GM12865 (cell line): ENCODE measurements at regions not wholly inside any gene's neighbourhood (a gene's known extent, or its start where the extent isn't known, plus 50 kb on each side); places are given as distances from the start of the nearest gene placed in this dataset.

Experiments used
- DNase-seq: peaks from one replicate; pipeline ENCODE4 v3.0.0; 2010; ENCODE audit warnings: low read depth
- H3K4me3 ChIP-seq: 2 replicates; pipeline ENCODE4 v1.5.1; 2011; ENCODE audit warnings: mild to moderate bottlenecking, low read depth, low read length, control low read depth
- TF ChIP-seq, protein P1 (sequence below): IDR thresholded peaks from 2 replicates; pipeline ENCODE4 v1.5.1; 2011; ENCODE audit warnings: low read length, control low read depth, low read depth, inconsistent platforms; ENCODE audit not compliant: insufficient read depth; ENCODE audit errors: missing control alignments

DNA sequence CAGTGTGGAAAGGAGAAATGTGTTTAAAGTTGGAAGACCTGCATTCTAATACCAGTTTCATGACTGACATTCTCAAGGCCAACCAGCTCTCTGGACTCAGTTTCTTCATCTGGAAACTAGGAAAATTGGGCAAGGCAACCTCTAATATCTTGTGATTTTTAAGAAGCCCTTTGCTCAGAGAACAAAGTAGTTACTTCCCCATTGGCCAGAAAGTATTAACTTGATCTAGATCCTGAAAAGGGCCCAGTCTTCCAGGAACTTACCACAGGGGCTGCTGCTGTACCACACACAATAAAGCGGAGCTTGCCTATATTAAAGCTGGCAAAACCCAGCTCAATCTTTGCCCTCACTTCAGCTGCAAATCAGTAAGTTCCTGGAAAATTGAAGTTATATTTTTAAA is 155.6 kb upstream of the ADO start:
- TF ChIP-seq, protein P1, sequence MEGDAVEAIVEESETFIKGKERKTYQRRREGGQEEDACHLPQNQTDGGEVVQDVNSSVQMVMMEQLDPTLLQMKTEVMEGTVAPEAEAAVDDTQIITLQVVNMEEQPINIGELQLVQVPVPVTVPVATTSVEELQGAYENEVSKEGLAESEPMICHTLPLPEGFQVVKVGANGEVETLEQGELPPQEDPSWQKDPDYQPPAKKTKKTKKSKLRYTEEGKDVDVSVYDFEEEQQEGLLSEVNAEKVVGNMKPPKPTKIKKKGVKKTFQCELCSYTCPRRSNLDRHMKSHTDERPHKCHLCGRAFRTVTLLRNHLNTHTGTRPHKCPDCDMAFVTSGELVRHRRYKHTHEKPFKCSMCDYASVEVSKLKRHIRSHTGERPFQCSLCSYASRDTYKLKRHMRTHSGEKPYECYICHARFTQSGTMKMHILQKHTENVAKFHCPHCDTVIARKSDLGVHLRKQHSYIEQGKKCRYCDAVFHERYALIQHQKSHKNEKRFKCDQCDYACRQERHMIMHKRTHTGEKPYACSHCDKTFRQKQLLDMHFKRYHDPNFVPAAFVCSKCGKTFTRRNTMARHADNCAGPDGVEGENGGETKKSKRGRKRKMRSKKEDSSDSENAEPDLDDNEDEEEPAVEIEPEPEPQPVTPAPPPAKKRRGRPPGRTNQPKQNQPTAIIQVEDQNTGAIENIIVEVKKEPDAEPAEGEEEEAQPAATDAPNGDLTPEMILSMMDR: no peak
- DNase-seq: no peak

DNA sequence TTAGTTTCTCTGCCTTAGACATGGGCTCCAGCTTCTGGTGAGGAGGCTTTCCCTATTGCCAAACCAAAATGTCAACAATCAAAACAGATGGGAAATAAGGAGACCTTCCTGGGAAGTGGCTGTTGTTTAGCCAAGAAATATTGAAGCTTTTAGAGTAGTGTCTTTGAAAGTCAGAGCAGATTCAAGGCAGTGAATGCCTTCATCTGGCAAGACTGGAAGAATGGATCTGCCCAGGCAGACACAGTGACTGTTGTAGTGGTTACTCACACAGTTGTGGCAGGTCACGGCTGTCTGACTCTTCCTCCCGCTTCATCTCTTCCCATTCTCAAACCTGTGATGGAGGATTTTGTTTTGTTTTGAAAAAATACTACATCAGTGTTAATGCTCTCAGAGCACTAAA is 154.1 kb upstream of the ADO start:
- H3K4me3 ChIP-seq: no peak overlapping the region
- TF ChIP-seq, protein P1: no peak
- no peak for DNase-seq

More for the DNA sequence above, 155.6 kb upstream of the ADO start:
- no peak overlapping the region for H3K4me3 ChIP-seq

DNA sequence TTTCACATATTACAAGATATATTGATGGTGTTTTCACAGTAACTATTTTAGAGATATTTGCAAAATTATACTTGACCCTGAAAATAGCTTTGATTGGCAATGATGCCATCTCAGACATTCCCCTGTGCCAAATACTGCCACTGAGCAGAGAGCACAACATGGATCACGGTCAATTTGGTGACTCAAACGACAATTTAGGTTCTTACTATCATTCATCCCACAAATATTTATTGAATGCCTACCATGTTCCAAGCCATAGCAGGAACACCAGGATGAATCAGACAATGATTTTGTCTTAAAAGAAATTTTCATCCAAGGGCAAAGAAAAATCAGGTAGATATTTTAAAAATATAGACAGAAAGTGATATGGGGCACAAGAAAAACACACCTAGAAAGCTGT is 153.2 kb upstream of the ADO start:
- TF ChIP-seq, protein P1: no peak
- no peak overlapping the region for H3K4me3 ChIP-seq
- DNase-seq: no peak

DNA sequence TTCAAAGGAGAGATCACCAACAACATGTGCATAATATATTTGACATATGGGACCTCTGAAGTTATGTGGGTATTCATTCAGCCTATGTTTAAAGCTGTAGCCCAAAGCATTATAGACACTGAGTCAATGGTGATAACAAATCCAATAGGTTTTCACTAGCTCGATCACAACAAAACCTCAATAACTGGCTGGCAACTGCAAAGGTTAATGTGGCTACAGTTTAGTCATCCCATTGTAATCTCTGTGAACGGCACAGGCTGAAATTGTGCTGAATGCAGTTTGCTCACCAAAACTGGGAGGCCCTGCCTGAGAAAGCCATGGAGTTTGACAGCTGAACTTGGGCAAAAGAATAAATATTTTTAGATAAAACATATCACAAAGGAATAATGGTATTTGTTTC is 152.4 kb upstream of the ADO start:
- TF ChIP-seq, protein P1: no peak
- H3K4me3 ChIP-seq: no peak overlapping the region
- DNase-seq: no peak

DNA sequence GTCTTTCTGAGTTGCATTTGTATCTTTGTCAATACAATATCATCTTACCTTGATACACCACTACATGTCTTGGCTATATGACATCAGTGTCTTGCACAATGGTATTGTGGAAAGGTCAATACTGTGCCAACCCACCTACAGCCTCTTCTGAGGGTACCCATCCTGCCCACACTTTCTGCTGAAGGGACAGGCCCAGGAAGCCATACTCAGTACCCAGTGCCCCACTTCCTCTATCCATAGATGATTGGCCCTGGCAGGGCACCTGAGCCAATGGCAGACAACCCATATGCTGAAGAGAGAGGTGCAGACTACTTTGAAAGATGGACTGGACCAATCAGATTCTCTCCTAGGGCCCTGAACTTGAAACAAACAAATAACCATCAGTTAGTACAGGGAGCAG is 152.0 kb upstream of the ADO start:
- H3K4me3 ChIP-seq: no peak overlapping the region
- TF ChIP-seq, protein P1: no peak
- peak; percentile 36 for DNase-seq

DNA sequence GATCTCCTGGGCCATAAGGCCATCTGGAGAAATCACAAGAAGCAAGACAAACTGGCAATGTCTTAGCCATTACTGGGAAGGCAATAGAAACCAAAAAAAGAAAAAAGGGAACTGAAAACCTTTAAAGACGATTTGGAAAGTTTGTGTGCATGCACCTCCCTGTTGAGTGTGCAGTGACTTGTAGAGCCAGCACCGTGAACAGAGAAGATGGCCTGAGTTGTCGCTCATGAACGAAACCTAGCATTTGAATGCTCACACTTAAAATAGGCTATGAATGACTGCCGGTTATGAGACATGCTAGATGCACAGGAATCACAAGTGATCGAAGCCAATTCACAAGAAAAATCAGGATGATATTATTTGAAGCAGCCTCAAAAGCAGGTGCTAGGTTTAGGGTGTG is 151.3 kb upstream of the ADO start:
- peak overlapping the region; percentile 10; the same call in 1 of the 2 replicates for H3K4me3 ChIP-seq
- TF ChIP-seq, protein P1: no peak
- peak; percentile 97 for DNase-seq

DNA sequence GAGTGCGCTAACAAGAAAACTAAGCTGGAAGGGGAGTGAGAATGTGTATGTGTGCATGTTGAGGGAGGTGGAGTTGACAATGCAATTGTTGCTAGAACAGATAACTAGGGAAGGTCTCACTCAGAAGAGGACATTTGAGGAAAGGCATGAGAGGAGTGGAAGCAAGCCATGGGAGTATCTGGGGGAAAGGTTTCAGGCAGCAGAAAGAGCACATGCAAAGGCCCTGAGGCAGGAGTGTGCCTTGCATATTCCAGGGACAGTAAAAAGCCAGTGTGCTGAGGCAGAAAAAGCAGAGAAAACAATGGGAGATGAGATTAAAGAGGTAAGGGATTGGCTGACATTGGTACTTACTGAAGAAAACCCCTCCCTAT is 149.6 kb upstream of the ADO start:
- peak overlapping the region; percentile 43 for H3K4me3 ChIP-seq
- TF ChIP-seq, protein P1: no peak
- DNase-seq: no peak
